HEK293 (cell line): ENCODE measurements at regions not wholly inside any gene's neighbourhood (a gene's known extent, or its start where the extent isn't known, plus 50 kb on each side); places are given as distances from the start of the nearest gene placed in this dataset.

Experiments used
- CTCF ChIA-PET: fragments of 350-600 bp; formaldehyde crosslinking; extraction: SDS; loops from one replicate; lab custom pipeline; 2021; ENCODE audit warnings: antibody characterized with exemption; lab: Yijun Ruan, JAX
- POLR2A ChIA-PET: fragments of 300-600 bp; formaldehyde crosslinking; extraction: SDS; loops from one replicate; lab custom pipeline; 2020; ENCODE audit warnings: antibody characterized with exemption, inconsistent platforms; lab: Yijun Ruan, JAX
- H3K27ac ChIP-seq: fragments of 200-500 bp; sonication (Bioruptor generic); 2 replicates; pipeline ENCODE4 v1.5.1; 2014; ENCODE audit warnings: low read depth, low read length, control low read depth, inconsistent platforms; ENCODE audit errors: extremely low read depth
- H3K36me3 ChIP-seq, 2 experiments: fragments of 200-500 bp in 1 of 2; sonication (Bioruptor generic) in 1 of 2; 1 replicate in 1 of 2; 2 replicates in 1 of 2; pipeline ENCODE4 v1.5.1; 2014 to 2017; ENCODE audit warnings: inconsistent platforms in 2 of 2, low read length in 2 of 2; ENCODE audit not compliant: control insufficient read depth in 2 of 2, insufficient read depth in 1 of 2
- H3K4me1 ChIP-seq: fragments of 200-500 bp; sonication (Bioruptor generic); 2 replicates; pipeline ENCODE4 v1.5.1; 2014; ENCODE audit warnings: mild to moderate bottlenecking, low read length, inconsistent platforms; ENCODE audit not compliant: control insufficient read depth, insufficient read depth
- H3K4me3 ChIP-seq: 2 replicates; pipeline ENCODE4 v1.5.1; 2011; ENCODE audit warnings: low read depth, mild to moderate bottlenecking, control low read depth, low read length, moderate library complexity
- H3K9me3 ChIP-seq: fragments of 200-500 bp; sonication (Bioruptor generic); 2 replicates; pipeline ENCODE4 v1.5.1; 2014; ENCODE audit warnings: low read depth, low read length, inconsistent platforms; ENCODE audit not compliant: control insufficient read depth, insufficient read depth
- HOXA7 ChIP-seq: sonication (generic); formaldehyde crosslinking; IDR thresholded peaks from 2 replicates; pipeline ENCODE4 v1.8.1; 2022; ENCODE audit warnings: missing genetic modification reagents, borderline replicate concordance
- SP3 ChIP-seq: fragments of 450-650 bp; formaldehyde crosslinking; IDR thresholded peaks from 2 replicates; pipeline ENCODE4 v1.5.1; 2016; ENCODE audit warnings: missing biosample characterization, missing genetic modification characterization
- ZFHX2 ChIP-seq: fragments of 450-650 bp; formaldehyde crosslinking; conservative IDR thresholded peaks from 2 replicates; pipeline ENCODE4 v1.5.1; 2016; ENCODE audit warnings: missing biosample characterization, missing genetic modification characterization
- ZNF140 ChIP-seq: fragments of 450-650 bp; formaldehyde crosslinking; IDR thresholded peaks from 2 replicates; pipeline ENCODE4 v1.5.1; 2016; ENCODE audit warnings: missing biosample characterization, missing genetic modification characterization
- ZNF184 ChIP-seq: fragments of 450-650 bp; IDR thresholded peaks from 2 replicates; pipeline ENCODE4 v1.5.1; 2018; ENCODE audit warnings: missing biosample characterization, mild to moderate bottlenecking, missing genetic modification characterization
- ZNF23 ChIP-seq: fragments of 450-650 bp; formaldehyde crosslinking; IDR thresholded peaks from 2 replicates; pipeline ENCODE4 v1.5.1; 2016; ENCODE audit warnings: missing biosample characterization, missing genetic modification characterization, borderline replicate concordance
- ZNF248 ChIP-seq: fragments of 450-650 bp; formaldehyde crosslinking; IDR thresholded peaks from 2 replicates; pipeline ENCODE4 v1.5.1; 2017; ENCODE audit warnings: missing biosample characterization, missing genetic modification characterization
- ZNF302 ChIP-seq: fragments of 450-650 bp; formaldehyde crosslinking; IDR thresholded peaks from 2 replicates; pipeline ENCODE4 v1.5.1; 2016; ENCODE audit warnings: missing biosample characterization, missing genetic modification characterization, low read depth
- ZNF37A ChIP-seq: fragments of 450-650 bp; IDR thresholded peaks from 2 replicates; pipeline ENCODE4 v1.5.1; 2018; ENCODE audit warnings: missing biosample characterization, missing genetic modification characterization
- ZNF433 ChIP-seq: fragments of 450-650 bp; formaldehyde crosslinking; IDR thresholded peaks from 2 replicates; pipeline ENCODE4 v1.5.1; 2016; ENCODE audit warnings: missing biosample characterization, missing genetic modification characterization, low read depth
- ZNF510 ChIP-seq: fragments of 450-650 bp; formaldehyde crosslinking; IDR thresholded peaks from 2 replicates; pipeline ENCODE4 v1.5.1; 2018; ENCODE audit warnings: mild to moderate bottlenecking, missing genetic modification characterization, missing biosample characterization; ENCODE audit not compliant: insufficient replicate concordance
- ZNF621 ChIP-seq: fragments of 450-650 bp; formaldehyde crosslinking; IDR thresholded peaks from 2 replicates; pipeline ENCODE4 v1.5.1; 2017; ENCODE audit warnings: missing biosample characterization, missing genetic modification characterization
- ZNF837 ChIP-seq: fragments of 450-650 bp; formaldehyde crosslinking; IDR thresholded peaks from 2 replicates; pipeline ENCODE4 v1.5.1; 2016; ENCODE audit warnings: missing biosample characterization, missing genetic modification characterization
- TF ChIP-seq, protein P1 (sequence below): fragments of 450-650 bp; formaldehyde crosslinking; IDR thresholded peaks from 2 replicates; pipeline ENCODE4 v1.5.1; 2016; ENCODE audit warnings: missing biosample characterization, missing genetic modification characterization, borderline replicate concordance
- TF ChIP-seq, protein P2 (sequence below): fragments of 450-650 bp; formaldehyde crosslinking; IDR thresholded peaks from 2 replicates; pipeline ENCODE4 v1.5.1; 2016; ENCODE audit warnings: missing biosample characterization, missing genetic modification characterization
- TF ChIP-seq, protein P3 (sequence below): IDR thresholded peaks from 2 replicates; pipeline ENCODE4 v1.6.1; 2011; ENCODE audit warnings: mild to moderate bottlenecking, low read depth, low read length, borderline replicate concordance
- TF ChIP-seq, protein P4 (sequence below): fragments of 450-650 bp; formaldehyde crosslinking; IDR thresholded peaks from 2 replicates; pipeline ENCODE4 v1.5.1; 2016; ENCODE audit warnings: missing biosample characterization, missing genetic modification characterization
- TF ChIP-seq, protein P5 (sequence below): fragments of 450-650 bp; formaldehyde crosslinking; conservative IDR thresholded peaks from 2 replicates; pipeline ENCODE4 v1.5.1; 2016; ENCODE audit warnings: low read depth, missing biosample characterization, missing genetic modification characterization

DNA sequence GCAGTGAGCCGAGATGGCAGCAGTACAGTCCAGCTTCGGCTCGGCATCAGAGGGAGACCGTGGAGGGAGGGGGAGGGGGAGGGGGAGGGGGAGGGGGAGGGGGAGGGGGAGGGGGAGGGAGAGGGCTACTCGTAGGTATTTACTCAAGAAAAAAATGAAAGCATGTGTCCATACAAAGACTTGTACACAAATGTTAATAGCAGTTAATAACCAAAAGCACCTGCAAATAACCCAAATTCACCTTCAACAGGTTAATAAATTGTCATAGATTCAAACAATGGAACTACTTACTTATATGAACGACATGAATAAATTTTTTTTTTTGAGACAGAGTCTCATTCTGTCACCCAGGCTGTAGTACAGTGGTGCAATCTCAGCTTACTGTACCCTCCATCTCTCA, 152.4 kb downstream of the BRMS1L start (continued):
- TF ChIP-seq, protein P1, sequence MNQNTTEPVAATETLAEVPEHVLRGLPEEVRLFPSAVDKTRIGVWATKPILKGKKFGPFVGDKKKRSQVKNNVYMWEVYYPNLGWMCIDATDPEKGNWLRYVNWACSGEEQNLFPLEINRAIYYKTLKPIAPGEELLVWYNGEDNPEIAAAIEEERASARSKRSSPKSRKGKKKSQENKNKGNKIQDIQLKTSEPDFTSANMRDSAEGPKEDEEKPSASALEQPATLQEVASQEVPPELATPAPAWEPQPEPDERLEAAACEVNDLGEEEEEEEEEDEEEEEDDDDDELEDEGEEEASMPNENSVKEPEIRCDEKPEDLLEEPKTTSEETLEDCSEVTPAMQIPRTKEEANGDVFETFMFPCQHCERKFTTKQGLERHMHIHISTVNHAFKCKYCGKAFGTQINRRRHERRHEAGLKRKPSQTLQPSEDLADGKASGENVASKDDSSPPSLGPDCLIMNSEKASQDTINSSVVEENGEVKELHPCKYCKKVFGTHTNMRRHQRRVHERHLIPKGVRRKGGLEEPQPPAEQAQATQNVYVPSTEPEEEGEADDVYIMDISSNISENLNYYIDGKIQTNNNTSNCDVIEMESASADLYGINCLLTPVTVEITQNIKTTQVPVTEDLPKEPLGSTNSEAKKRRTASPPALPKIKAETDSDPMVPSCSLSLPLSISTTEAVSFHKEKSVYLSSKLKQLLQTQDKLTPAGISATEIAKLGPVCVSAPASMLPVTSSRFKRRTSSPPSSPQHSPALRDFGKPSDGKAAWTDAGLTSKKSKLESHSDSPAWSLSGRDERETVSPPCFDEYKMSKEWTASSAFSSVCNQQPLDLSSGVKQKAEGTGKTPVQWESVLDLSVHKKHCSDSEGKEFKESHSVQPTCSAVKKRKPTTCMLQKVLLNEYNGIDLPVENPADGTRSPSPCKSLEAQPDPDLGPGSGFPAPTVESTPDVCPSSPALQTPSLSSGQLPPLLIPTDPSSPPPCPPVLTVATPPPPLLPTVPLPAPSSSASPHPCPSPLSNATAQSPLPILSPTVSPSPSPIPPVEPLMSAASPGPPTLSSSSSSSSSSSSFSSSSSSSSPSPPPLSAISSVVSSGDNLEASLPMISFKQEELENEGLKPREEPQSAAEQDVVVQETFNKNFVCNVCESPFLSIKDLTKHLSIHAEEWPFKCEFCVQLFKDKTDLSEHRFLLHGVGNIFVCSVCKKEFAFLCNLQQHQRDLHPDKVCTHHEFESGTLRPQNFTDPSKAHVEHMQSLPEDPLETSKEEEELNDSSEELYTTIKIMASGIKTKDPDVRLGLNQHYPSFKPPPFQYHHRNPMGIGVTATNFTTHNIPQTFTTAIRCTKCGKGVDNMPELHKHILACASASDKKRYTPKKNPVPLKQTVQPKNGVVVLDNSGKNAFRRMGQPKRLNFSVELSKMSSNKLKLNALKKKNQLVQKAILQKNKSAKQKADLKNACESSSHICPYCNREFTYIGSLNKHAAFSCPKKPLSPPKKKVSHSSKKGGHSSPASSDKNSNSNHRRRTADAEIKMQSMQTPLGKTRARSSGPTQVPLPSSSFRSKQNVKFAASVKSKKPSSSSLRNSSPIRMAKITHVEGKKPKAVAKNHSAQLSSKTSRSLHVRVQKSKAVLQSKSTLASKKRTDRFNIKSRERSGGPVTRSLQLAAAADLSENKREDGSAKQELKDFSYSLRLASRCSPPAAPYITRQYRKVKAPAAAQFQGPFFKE (tag by site-specific recombination): no peak
- no peak for TF ChIP-seq ZNF433 (tag by site-specific recombination)
- no peak for TF ChIP-seq ZNF37A (tag by site-specific recombination)
- no peak for TF ChIP-seq ZNF837 (tag by site-specific recombination)
- no peak for TF ChIP-seq ZNF302 (tag by site-specific recombination)
- TF ChIP-seq, protein P2, sequence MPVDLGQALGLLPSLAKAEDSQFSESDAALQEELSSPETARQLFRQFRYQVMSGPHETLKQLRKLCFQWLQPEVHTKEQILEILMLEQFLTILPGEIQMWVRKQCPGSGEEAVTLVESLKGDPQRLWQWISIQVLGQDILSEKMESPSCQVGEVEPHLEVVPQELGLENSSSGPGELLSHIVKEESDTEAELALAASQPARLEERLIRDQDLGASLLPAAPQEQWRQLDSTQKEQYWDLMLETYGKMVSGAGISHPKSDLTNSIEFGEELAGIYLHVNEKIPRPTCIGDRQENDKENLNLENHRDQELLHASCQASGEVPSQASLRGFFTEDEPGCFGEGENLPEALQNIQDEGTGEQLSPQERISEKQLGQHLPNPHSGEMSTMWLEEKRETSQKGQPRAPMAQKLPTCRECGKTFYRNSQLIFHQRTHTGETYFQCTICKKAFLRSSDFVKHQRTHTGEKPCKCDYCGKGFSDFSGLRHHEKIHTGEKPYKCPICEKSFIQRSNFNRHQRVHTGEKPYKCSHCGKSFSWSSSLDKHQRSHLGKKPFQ: no peak
- TF ChIP-seq ZFHX2: no peak
- TF ChIP-seq, protein P3, sequence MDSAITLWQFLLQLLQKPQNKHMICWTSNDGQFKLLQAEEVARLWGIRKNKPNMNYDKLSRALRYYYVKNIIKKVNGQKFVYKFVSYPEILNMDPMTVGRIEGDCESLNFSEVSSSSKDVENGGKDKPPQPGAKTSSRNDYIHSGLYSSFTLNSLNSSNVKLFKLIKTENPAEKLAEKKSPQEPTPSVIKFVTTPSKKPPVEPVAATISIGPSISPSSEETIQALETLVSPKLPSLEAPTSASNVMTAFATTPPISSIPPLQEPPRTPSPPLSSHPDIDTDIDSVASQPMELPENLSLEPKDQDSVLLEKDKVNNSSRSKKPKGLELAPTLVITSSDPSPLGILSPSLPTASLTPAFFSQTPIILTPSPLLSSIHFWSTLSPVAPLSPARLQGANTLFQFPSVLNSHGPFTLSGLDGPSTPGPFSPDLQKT: no peak
- TF ChIP-seq, protein P4, sequence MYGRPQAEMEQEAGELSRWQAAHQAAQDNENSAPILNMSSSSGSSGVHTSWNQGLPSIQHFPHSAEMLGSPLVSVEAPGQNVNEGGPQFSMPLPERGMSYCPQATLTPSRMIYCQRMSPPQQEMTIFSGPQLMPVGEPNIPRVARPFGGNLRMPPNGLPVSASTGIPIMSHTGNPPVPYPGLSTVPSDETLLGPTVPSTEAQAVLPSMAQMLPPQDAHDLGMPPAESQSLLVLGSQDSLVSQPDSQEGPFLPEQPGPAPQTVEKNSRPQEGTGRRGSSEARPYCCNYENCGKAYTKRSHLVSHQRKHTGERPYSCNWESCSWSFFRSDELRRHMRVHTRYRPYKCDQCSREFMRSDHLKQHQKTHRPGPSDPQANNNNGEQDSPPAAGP (tag by site-specific recombination): no peak
- no peak for TF ChIP-seq ZNF510 (tag by site-specific recombination)

DNA sequence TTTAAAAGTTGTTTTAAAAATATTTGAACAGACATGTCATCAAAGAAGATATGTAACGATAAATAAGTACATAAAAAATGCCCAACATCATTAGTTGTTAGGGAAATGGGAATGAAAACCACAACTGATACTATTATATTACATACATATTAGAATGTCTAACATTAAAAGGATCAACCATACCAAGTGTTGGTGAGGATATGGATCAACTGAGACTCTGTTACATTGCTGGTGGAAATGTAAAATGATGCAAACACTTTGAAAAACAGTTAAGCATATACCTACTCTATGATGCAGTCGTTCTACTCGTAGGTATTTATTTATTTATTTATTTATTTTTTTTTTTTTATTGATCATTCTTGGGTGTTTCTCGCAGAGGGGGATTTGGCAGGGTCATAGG, 149.7 kb downstream of the BRMS1L start:
- Histone ChIP-seq H3K36me3 (no peaks in the 10 kb centered on the region), H3K4me3 (no peak overlapping the region), H3K27ac (no peak overlapping the region), H3K4me1 (no peaks in the 10 kb centered on the region), H3K9me3 (no peaks in the 10 kb centered on the region)
- POLR2A ChIA-PET: no interaction called here
- CTCF ChIA-PET: no interaction called here
- no peak for TF ChIP-seq ZNF510 (tag by site-specific recombination)
- no peak for TF ChIP-seq SP3 (tag by site-specific recombination)
- no peak for TF ChIP-seq ZNF248 (tag by site-specific recombination)
- TF ChIP-seq, protein P5, sequence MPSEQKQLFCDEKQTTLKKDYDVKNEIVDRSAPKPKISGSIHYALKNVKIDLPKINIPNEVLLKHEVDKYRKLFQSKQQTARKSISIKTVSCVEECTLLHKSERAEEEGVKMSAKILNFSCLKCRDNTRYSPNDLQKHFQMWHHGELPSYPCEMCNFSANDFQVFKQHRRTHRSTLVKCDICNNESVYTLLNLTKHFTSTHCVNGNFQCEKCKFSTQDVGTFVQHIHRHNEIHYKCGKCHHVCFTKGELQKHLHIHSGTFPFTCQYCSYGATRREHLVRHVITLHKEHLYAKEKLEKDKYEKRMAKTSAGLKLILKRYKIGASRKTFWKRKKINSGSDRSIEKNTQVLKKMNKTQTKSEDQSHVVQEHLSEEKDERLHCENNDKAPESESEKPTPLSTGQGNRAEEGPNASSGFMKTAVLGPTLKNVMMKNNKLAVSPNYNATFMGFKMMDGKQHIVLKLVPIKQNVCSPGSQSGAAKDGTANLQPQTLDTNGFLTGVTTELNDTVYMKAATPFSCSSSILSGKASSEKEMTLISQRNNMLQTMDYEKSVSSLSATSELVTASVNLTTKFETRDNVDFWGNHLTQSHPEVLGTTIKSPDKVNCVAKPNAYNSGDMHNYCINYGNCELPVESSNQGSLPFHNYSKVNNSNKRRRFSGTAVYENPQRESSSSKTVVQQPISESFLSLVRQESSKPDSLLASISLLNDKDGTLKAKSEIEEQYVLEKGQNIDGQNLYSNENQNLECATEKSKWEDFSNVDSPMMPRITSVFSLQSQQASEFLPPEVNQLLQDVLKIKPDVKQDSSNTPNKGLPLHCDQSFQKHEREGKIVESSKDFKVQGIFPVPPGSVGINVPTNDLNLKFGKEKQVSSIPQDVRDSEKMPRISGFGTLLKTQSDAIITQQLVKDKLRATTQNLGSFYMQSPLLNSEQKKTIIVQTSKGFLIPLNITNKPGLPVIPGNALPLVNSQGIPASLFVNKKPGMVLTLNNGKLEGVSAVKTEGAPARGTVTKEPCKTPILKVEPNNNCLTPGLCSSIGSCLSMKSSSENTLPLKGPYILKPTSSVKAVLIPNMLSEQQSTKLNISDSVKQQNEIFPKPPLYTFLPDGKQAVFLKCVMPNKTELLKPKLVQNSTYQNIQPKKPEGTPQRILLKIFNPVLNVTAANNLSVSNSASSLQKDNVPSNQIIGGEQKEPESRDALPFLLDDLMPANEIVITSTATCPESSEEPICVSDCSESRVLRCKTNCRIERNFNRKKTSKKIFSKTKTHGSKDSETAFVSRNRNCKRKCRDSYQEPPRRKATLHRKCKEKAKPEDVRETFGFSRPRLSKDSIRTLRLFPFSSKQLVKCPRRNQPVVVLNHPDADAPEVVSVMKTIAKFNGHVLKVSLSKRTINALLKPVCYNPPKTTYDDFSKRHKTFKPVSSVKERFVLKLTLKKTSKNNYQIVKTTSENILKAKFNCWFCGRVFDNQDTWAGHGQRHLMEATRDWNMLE (tag by site-specific recombination): 0 out of 2 replicates have a peak, but pooled peaks have one; percentile 24
- peak; percentile 99 for TF ChIP-seq ZNF184 (tag by site-specific recombination)
- TF ChIP-seq ZNF140: no peak
- no peak for TF ChIP-seq ZNF23 (tag by site-specific recombination)
- TF ChIP-seq HOXA7: no peak
- no peak for TF ChIP-seq ZNF621
